IMR-90 (cell line): ENCODE measurements at regions not wholly inside any gene's neighbourhood (a gene's known extent, or its start where the extent isn't known, plus 50 kb on each side); places are given as distances from the start of the nearest gene placed in this dataset.

Experiments
- ATAC-seq: fragments of 200-7000 bp; cut with Tn5 transposase; 2 replicates; pipeline ENCODE4 v1.9.1; 2020; ENCODE audit warnings: low read depth, mild to moderate bottlenecking, moderate library complexity
- BruUV-seq: library from RNA; stranded (reverse); fragments of 400-500 nt; replicated peaks from 2 replicates; lab custom pipeline; 2021; lab: Mats Ljungman, UMichigan
- CTCF ChIA-PET: fragments of 300-600 bp; formaldehyde crosslinking; extraction: SDS; loops from one replicate; lab custom pipeline; 2021; ENCODE audit warnings: antibody characterized with exemption; lab: Yijun Ruan, JAX
- POLR2A ChIA-PET: fragments of 300-600 bp; sonication (Branson Sonifier 250); formaldehyde crosslinking; loops from one replicate; lab custom pipeline; 2022; ENCODE audit warnings: antibody characterized with exemption; ENCODE audit not compliant: unreplicated experiment; lab: Charles Lee
- DNase-seq: peaks from one replicate; pipeline ENCODE4 v3.0.0; 2013
- H2AFZ ChIP-seq: replicated peaks from 2 replicates; pipeline ENCODE3; 2013; ENCODE audit warnings: low read length, mild to moderate bottlenecking; ENCODE audit not compliant: poor library complexity
- H2AK5ac ChIP-seq: 2 replicates; pipeline ENCODE4 v1.6.1; 2013; ENCODE audit warnings: low read depth, low read length, inconsistent platforms
- H2AK9ac ChIP-seq: replicated peaks from 2 replicates; pipeline ENCODE3; 2013; ENCODE audit warnings: mild to moderate bottlenecking, low read depth, low read length, moderate library complexity; ENCODE audit not compliant: poor library complexity
- H2BK120ac ChIP-seq: 2 replicates; pipeline ENCODE4 v1.6.1; 2013; ENCODE audit warnings: low read depth, low read length, inconsistent platforms
- H2BK15ac ChIP-seq: 3 replicates; pipeline ENCODE4 v1.6.1; 2013; ENCODE audit warnings: low read depth, low read length, inconsistent platforms
- H2BK20ac ChIP-seq: 2 replicates; pipeline ENCODE4 v1.6.1; 2013; ENCODE audit warnings: low read depth, mild to moderate bottlenecking, inconsistent platforms, low read length, moderate library complexity
- H2BK5ac ChIP-seq: 2 replicates; pipeline ENCODE4 v1.6.1; 2013; ENCODE audit warnings: mild to moderate bottlenecking, low read depth, low read length, inconsistent platforms; ENCODE audit not compliant: poor library complexity, severe bottlenecking
- H3K14ac ChIP-seq: replicated peaks from 2 replicates; pipeline ENCODE4 v1.6.1; 2013; ENCODE audit warnings: low read depth, low read length, inconsistent platforms
- H3K18ac ChIP-seq: 2 replicates; pipeline ENCODE4 v1.6.1; 2013; ENCODE audit warnings: low read depth, low read length, control low read depth
- H3K23ac ChIP-seq: 2 replicates; pipeline ENCODE4 v1.6.1; 2013; ENCODE audit warnings: low read depth, low read length, inconsistent platforms
- H3K27ac ChIP-seq: 2 replicates; pipeline ENCODE4 v1.5.1; 2013; ENCODE audit warnings: mild to moderate bottlenecking, control low read depth, low read length; ENCODE audit not compliant: insufficient read depth
- H3K27me3 ChIP-seq: 2 replicates; pipeline ENCODE4 v1.6.1; 2013; ENCODE audit warnings: low read length; ENCODE audit not compliant: control insufficient read depth, insufficient read depth
- H3K36me3 ChIP-seq: 2 replicates; pipeline ENCODE4 v1.6.1; 2013; ENCODE audit warnings: low read length, mixed read lengths; ENCODE audit not compliant: control insufficient read depth, insufficient read depth
- H3K4ac ChIP-seq: 2 replicates; pipeline ENCODE4 v1.6.1; 2013; ENCODE audit warnings: low read depth, low read length, inconsistent platforms
- H3K4me1 ChIP-seq: 2 replicates; pipeline ENCODE4 v1.6.1; 2013; ENCODE audit warnings: low read length, mixed read lengths; ENCODE audit not compliant: control insufficient read depth, insufficient read depth
- H3K4me2 ChIP-seq: 2 replicates; pipeline ENCODE4 v1.6.1; 2013; ENCODE audit warnings: low read depth, mild to moderate bottlenecking, control low read depth, low read length, moderate library complexity
- H3K4me3 ChIP-seq: 2 replicates; pipeline ENCODE4 v1.5.1; 2013; ENCODE audit warnings: low read depth, mild to moderate bottlenecking, control low read depth, low read length, moderate library complexity; ENCODE audit not compliant: insufficient read depth
- H3K56ac ChIP-seq: 2 replicates; pipeline ENCODE4 v1.6.1; 2013; ENCODE audit warnings: low read length, inconsistent platforms; ENCODE audit not compliant: insufficient read depth; ENCODE audit errors: extremely low read depth
- H3K79me1 ChIP-seq, 2 experiments: 2 replicates each; pipeline ENCODE4 v1.6.1; 2013; ENCODE audit warnings: low read length in 2 of 2, inconsistent platforms in 1 of 2, low read depth in 1 of 2
- H3K9ac ChIP-seq: 2 replicates; pipeline ENCODE4 v1.6.1; 2013; ENCODE audit warnings: low read depth, low read length, control low read depth
- H3K9me1 ChIP-seq: 2 replicates; pipeline ENCODE4 v1.6.1; 2013; ENCODE audit warnings: low read length, inconsistent platforms; ENCODE audit not compliant: insufficient read depth
- H3K9me3 ChIP-seq: 2 replicates; pipeline ENCODE4 v1.6.1; 2013; ENCODE audit warnings: low read length; ENCODE audit not compliant: control insufficient read depth, insufficient read depth
- H4K20me1 ChIP-seq: 2 replicates; pipeline ENCODE4 v1.6.1; 2013; ENCODE audit warnings: low read length, inconsistent platforms; ENCODE audit not compliant: insufficient read depth
- H4K5ac ChIP-seq: 2 replicates; pipeline ENCODE4 v1.6.1; 2013; ENCODE audit warnings: mild to moderate bottlenecking, low read depth, low read length, control low read depth
- H4K8ac ChIP-seq, 2 experiments: 2 replicates each; pipeline ENCODE4 v1.6.1; 2013; ENCODE audit warnings: low read depth in 2 of 2, low read length in 2 of 2, control low read depth in 1 of 2, inconsistent platforms in 1 of 2
- H4K91ac ChIP-seq: 2 replicates; pipeline ENCODE4 v1.6.1; 2013; ENCODE audit warnings: low read depth, low read length, inconsistent platforms; ENCODE audit not compliant: insufficient read depth
- POLR2A ChIP-seq: IDR thresholded peaks from 2 replicates; pipeline ENCODE4 v1.6.1; 2012; ENCODE audit warnings: mild to moderate bottlenecking, low read depth, low read length
- WGBS, 2 experiments: methylation state at CpG; one replicate each; pipeline versions ENCODE4 v1.1.5 to v1.1.7; 2013; ENCODE audit warnings: missing lambda C conversion rate in 2 of 2; ENCODE audit not compliant: insufficient read length in 1 of 2; ENCODE audit errors: extremely low coverage in 2 of 2; 5-methylcytosine and 5-hydroxymethylcytosine counted together
- dilution Hi-C: fragments of 300-500 bp; cut with HindIII; formaldehyde crosslinking; loops from one replicate; pipeline ENCODE4 v1.14.3; 2018; ENCODE audit warnings: low sequenced_read_pairs; ENCODE audit not compliant: unreplicated experiment
- in situ Hi-C: fragments of 300-500 bp; cut with MboI; formaldehyde crosslinking; loops from 3 replicates; pipeline ENCODE4 v1.14.3; 2019; ENCODE audit warnings: low sequenced_read_pairs, inconsistent platforms, mixed read lengths
- intact Hi-C: fragments of 100-400 bp; cut with micrococcal nuclease; formaldehyde crosslinking; loops from 2 replicates; pipeline ENCODE4 v1.10.0; 2022

- no peaks in the 10 kb centered on the region for H3K9me3 ChIP-seq
- no peak overlapping the region for H4K91ac ChIP-seq
- no peak overlapping the region for H3K14ac ChIP-seq
- in situ Hi-C loops (no loop called here), intact Hi-C loops (no loop called here), dilution Hi-C loops (no loop called here)
- ATAC-seq: no peak
- H2BK20ac ChIP-seq: no peak overlapping the region
- H2BK120ac ChIP-seq: no peak overlapping the region
- H4K8ac ChIP-seq: no peak overlapping the region
- H4K20me1 ChIP-seq: no peaks in the 10 kb centered on the region
- no peak overlapping the region for H3K4me3 ChIP-seq
- 40% methylated on average over 1 of the region's 3 CpGs; no CpG with 5 or more reads in 1 of the 2 experiments for WGBS, 2 experiments
- H2BK5ac ChIP-seq: no peak overlapping the region
- no peak overlapping the region for H3K27ac ChIP-seq
- no peak overlapping the region for H4K5ac ChIP-seq
- no peaks in the 10 kb centered on the region for H3K27me3 ChIP-seq
- BruUV-seq: no TSS peak
- no peaks in the 10 kb centered on the region for H3K4me1 ChIP-seq
- no peak overlapping the region for H3K4ac ChIP-seq
- no peaks in the 10 kb centered on the region for H3K79me1 ChIP-seq
- H3K23ac ChIP-seq: no peak overlapping the region
- H2AFZ ChIP-seq: no peak overlapping the region
- no peak for TF ChIP-seq POLR2A
- H2BK15ac ChIP-seq: no peak overlapping the region
- H3K18ac ChIP-seq: no peak overlapping the region
- ChIA-PET POLR2A (no interaction called here), CTCF (no interaction called here)
- no peak overlapping the region for H3K4me2 ChIP-seq
- no peak overlapping the region for H3K9ac ChIP-seq
- no peak overlapping the region for H3K56ac ChIP-seq
- H2AK5ac ChIP-seq: no peak overlapping the region
- no peak overlapping the region for H2AK9ac ChIP-seq
- no peak for DNase-seq
- H3K36me3 ChIP-seq: no peaks in the 10 kb centered on the region
- H3K9me1 ChIP-seq: 0 out of 2 replicates have a peak, but pooled peaks cover 3% of the 10 kb centered on the region
Observed at GRCh38 chr12:90677552-90677951, 277.4 kb downstream of the CCER1 start.
